ENCODE measurements at regions not wholly inside any gene's neighbourhood (a gene's known extent, or its start where the extent isn't known, plus 50 kb on each side); places are given as distances from the start of the nearest gene placed in this dataset.

GRCh38 chr12:24555730-24556129 is 393.2 kb downstream of the BCAT1 start:
- Histone ChIP-seq H3K36me3 (ENCODE audit: insufficient read depth, low read length) (no peaks in the 10 kb centered on the region), H3K4me3 (ENCODE audit: low read length) (no peak overlapping the region), H3K9ac (ENCODE audit: low read length) (no peak overlapping the region), H3K9me2 (ENCODE audit: insufficient read depth, low read length) (no peaks in the 10 kb centered on the region), H3F3A (ENCODE audit: insufficient read depth, low read length, poor library complexity, severe bottlenecking) (peaks cover 1% of the 10 kb centered on the region), H3K9me3 (ENCODE audit: low read length) (no peaks in the 10 kb centered on the region), H3K27me3 (ENCODE audit: insufficient read depth, low read depth, low read length) (peaks cover 3% of the 10 kb centered on the region), H3K27ac (ENCODE audit: low read length) (no peak overlapping the region), H3K4me2 (ENCODE audit: low read length) (no peak overlapping the region), H4K20me1 (ENCODE audit: insufficient read depth) (no peaks in the 10 kb centered on the region), H3K79me2 (replicated peaks; ENCODE audit: insufficient read depth, low read length) (peaks cover 30% of the 10 kb centered on the region), H2AFZ (ENCODE audit: low read depth, low read length) (no peak overlapping the region)
- TF ChIP-seq MXI1 (conservative IDR thresholded peaks at IDR 0.05; ENCODE audit: poor library complexity, severe bottlenecking) (no peak), EZH2 (IDR thresholded peaks at IDR 0.05; ENCODE audit: borderline replicate concordance, insufficient read depth, low read length, poor library complexity, severe bottlenecking) (no peak), TAF1 (IDR thresholded peaks at IDR 0.05; ENCODE audit: low read depth) (no peak), RAD21 (conservative IDR thresholded peaks at IDR 0.05) (no peak), EP300 (conservative IDR thresholded peaks at IDR 0.05; ENCODE audit: poor library complexity, severe bottlenecking) (no peak), REST (IDR thresholded peaks at IDR 0.05; ENCODE audit: borderline replicate concordance) (no peak), SMC3 (conservative IDR thresholded peaks at IDR 0.05; ENCODE audit: poor library complexity) (no peak), CTCF (IDR thresholded peaks at IDR 0.05; ENCODE audit: poor library complexity, severe bottlenecking) (no peak), POLR2AphosphoS5 (IDR thresholded peaks at IDR 0.05) (no peak)

GRCh38 chr12:24554612-24555295 is 394.1 kb downstream of the BCAT1 start:
- H2AFZ ChIP-seq (ENCODE audit: low read depth, low read length): no peak overlapping the region
- no peaks in the 10 kb centered on the region for H3K9me2 ChIP-seq (ENCODE audit: insufficient read depth, low read length)
- H3K79me2 ChIP-seq (replicated peaks; ENCODE audit: insufficient read depth, low read length): peaks cover 25% of the 10 kb centered on the region
- no peak overlapping the region for H3K9ac ChIP-seq (ENCODE audit: low read length)
- H3F3A ChIP-seq (ENCODE audit: insufficient read depth, low read length, poor library complexity, severe bottlenecking): no peaks in the 10 kb centered on the region
- H3K4me3 ChIP-seq (ENCODE audit: low read length): no peak overlapping the region
- no peaks in the 10 kb centered on the region for H3K27me3 ChIP-seq (ENCODE audit: insufficient read depth, low read depth, low read length)
- H3K4me2 ChIP-seq (ENCODE audit: low read length): no peak overlapping the region
- no peaks in the 10 kb centered on the region for H3K36me3 ChIP-seq (ENCODE audit: insufficient read depth, low read length)
- no peaks in the 10 kb centered on the region for H4K20me1 ChIP-seq (ENCODE audit: insufficient read depth)
- H3K9me3 ChIP-seq (ENCODE audit: low read length): no peaks in the 10 kb centered on the region
- TF ChIP-seq RAD21 (conservative IDR thresholded peaks at IDR 0.05): no peak
- TF ChIP-seq CTCF (IDR thresholded peaks at IDR 0.05; ENCODE audit: poor library complexity, severe bottlenecking): no peak
- no peak for TF ChIP-seq REST (IDR thresholded peaks at IDR 0.05; ENCODE audit: borderline replicate concordance)
- no peak for TF ChIP-seq TAF1 (IDR thresholded peaks at IDR 0.05; ENCODE audit: low read depth)
- TF ChIP-seq EZH2 (IDR thresholded peaks at IDR 0.05; ENCODE audit: borderline replicate concordance, insufficient read depth, low read length, poor library complexity, severe bottlenecking): no peak
- no peak for TF ChIP-seq MXI1 (conservative IDR thresholded peaks at IDR 0.05; ENCODE audit: poor library complexity, severe bottlenecking)
- TF ChIP-seq EP300 (conservative IDR thresholded peaks at IDR 0.05; ENCODE audit: poor library complexity, severe bottlenecking): no peak
- no peak for TF ChIP-seq POLR2AphosphoS5 (IDR thresholded peaks at IDR 0.05)
- TF ChIP-seq SMC3 (conservative IDR thresholded peaks at IDR 0.05; ENCODE audit: poor library complexity): no peak
- no peak overlapping the region for H3K27ac ChIP-seq (ENCODE audit: low read length)
